Upper lobe of left lung (tissue), 6 donors: ENCODE measurements at regions not wholly inside any gene's neighbourhood (a gene's known extent, or its start where the extent isn't known, plus 50 kb on each side); places are given as distances from the start of the nearest gene placed in this dataset.

ENCODE experiments used
- ATAC-seq, 2 donors: fragments of 200-7000 bp; cut with Tn5 transposase; one replicate each; pipeline ENCODE4 v1.9.1; 2022; ENCODE audit warnings: mild to moderate bottlenecking in 2 of 2, moderate library complexity in 2 of 2; ENCODE audit not compliant: low FRiP score in 2 of 2
- DNase-seq, 2 donors: peaks; one replicate each; pipeline ENCODE4 v3.0.0-alpha.2; 2019 to 2020
- H3K27ac ChIP-seq, 4 donors: fragments of 200-600 bp; sonication (generic); one replicate each; pipeline ENCODE4 v1.5.1; 2016 to 2019
- H3K27me3 ChIP-seq, 4 donors: fragments of 200-600 bp; sonication (generic); one replicate each; pipeline ENCODE4 v1.5.1; 2017 to 2019
- H3K36me3 ChIP-seq, 4 donors: fragments of 200-600 bp; sonication (generic); one replicate each; pipeline ENCODE4 v1.5.1; 2016 to 2019
- H3K4me1 ChIP-seq, 4 donors: fragments of 200-600 bp; sonication (generic); one replicate each; pipeline ENCODE4 v1.5.1; 2018 to 2019
- H3K4me3 ChIP-seq, 4 donors: fragments of 200-600 bp; sonication (generic); one replicate each; pipeline ENCODE4 v1.5.1; 2017 to 2019; ENCODE audit warnings: mild to moderate bottlenecking in 2 of 4, moderate library complexity in 1 of 4
- H3K9me3 ChIP-seq, 4 donors: fragments of 200-600 bp; sonication (generic); one replicate each; pipeline ENCODE4 v1.5.1; 2018 to 2019
- EP300 ChIP-seq, 4 donors: sonication (generic); formaldehyde crosslinking; IDR thresholded peaks; one replicate each; pipeline ENCODE4 v1.5.1; 2017; ENCODE audit warnings: antibody characterized with exemption in 4 of 4, control low read depth in 2 of 4
- POLR2A ChIP-seq, 4 donors: fragments of 450-650 bp; IDR thresholded peaks; one replicate each; pipeline ENCODE4 v1.5.1; 2016 to 2017; ENCODE audit warnings: antibody characterized with exemption in 4 of 4, mild to moderate bottlenecking in 2 of 4
- POLR2AphosphoS5 ChIP-seq, 2 donors: sonication (generic); formaldehyde crosslinking; IDR thresholded peaks; one replicate each; pipeline ENCODE4 v1.5.1; 2017; ENCODE audit warnings: antibody characterized with exemption in 2 of 2
- WGBS, 2 donors: methylation state at CpG; one replicate each; pipeline ENCODE4 v1.1.5; 2017 to 2018; 5-methylcytosine and 5-hydroxymethylcytosine counted together
- TF ChIP-seq, protein P1 (sequence below), 6 experiments: fragments of 450-650 bp in 4 of 6; fragments of 200-600 bp in 2 of 6; sonication (generic) in 2 of 6; IDR thresholded peaks; one replicate each; pipeline ENCODE4 v1.5.1; 2016 to 2019; ENCODE audit warnings: antibody characterized with exemption in 6 of 6
- donor health status: DM: no; HTN: no; CAD: no; lungs with moderate emphysema.
- donor health status: DM: no; HTN: yes; CAD: no; lungs with severe emphysema.

DNA sequence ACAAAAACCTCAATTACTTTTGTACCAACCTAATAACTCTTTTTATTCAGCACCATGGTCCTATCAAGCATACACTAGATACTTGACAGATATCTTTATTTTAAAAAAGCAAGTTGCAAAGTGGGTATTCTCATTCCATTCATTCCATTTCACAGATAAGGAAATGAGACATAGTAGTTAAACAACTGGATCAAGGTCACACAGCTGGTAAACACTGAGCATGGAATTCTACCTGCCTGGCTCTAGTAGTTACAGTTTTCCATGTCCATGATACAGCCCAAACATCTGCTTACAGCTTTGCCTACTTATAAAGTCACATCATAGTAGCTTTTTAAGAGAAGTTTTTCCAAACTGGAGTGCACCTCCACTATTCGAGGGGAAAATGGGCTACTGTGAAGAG, 57.1 kb upstream of the SERTM1 start:
- no peaks in the 10 kb centered on the region for H3K27me3 ChIP-seq
- WGBS, 2 donors: 74 to 78% methylated on average over 1 of the region's 1 CpG
- ATAC-seq: no peak

DNA sequence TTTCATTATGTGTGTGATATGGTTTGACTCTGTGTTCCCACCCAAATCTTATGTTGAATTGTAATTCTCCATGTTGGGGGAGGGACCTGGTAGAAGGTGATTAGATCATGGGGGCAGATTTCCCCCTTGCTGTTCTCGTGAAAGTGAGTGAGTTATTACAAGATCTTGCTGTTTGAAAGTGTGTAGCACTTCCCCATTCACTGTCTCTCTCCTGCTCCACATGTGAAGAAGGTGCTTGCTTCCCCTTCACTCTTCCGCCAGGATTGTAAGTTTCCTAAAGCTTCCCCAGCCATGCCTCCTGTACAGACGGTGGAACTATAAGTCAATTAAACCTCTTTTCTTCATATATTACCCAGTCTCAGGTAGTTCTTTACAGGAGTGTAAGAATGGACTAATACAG, 54.3 kb upstream of the SERTM1 start:
- DNase-seq (no peak), ATAC-seq (no peak)
- Histone ChIP-seq H3K27me3 (no peaks in the 10 kb centered on the region), H3K4me1 (no peaks in the 10 kb centered on the region), H3K9me3 (no peaks in the 10 kb centered on the region), H3K27ac (no peak overlapping the region), H3K4me3 (no peak overlapping the region), H3K36me3 (no peaks in the 10 kb centered on the region)
- WGBS, 2 donors: 72 to 85% methylated on average over 3 of the region's 3 CpGs
- TF ChIP-seq POLR2A (IDR thresholded peaks at IDR 0.05) (no peak), POLR2AphosphoS5 (IDR thresholded peaks at IDR 0.05) (no peak), EP300 (IDR thresholded peaks at IDR 0.05) (no peak)
- TF ChIP-seq, protein P1, sequence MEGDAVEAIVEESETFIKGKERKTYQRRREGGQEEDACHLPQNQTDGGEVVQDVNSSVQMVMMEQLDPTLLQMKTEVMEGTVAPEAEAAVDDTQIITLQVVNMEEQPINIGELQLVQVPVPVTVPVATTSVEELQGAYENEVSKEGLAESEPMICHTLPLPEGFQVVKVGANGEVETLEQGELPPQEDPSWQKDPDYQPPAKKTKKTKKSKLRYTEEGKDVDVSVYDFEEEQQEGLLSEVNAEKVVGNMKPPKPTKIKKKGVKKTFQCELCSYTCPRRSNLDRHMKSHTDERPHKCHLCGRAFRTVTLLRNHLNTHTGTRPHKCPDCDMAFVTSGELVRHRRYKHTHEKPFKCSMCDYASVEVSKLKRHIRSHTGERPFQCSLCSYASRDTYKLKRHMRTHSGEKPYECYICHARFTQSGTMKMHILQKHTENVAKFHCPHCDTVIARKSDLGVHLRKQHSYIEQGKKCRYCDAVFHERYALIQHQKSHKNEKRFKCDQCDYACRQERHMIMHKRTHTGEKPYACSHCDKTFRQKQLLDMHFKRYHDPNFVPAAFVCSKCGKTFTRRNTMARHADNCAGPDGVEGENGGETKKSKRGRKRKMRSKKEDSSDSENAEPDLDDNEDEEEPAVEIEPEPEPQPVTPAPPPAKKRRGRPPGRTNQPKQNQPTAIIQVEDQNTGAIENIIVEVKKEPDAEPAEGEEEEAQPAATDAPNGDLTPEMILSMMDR (IDR thresholded peaks at IDR 0.05): no peak

More for the DNA sequence above, 57.1 kb upstream of the SERTM1 start:
- TF ChIP-seq, protein P1 (IDR thresholded peaks at IDR 0.05): no peak
- no peak for TF ChIP-seq POLR2A (IDR thresholded peaks at IDR 0.05)
- TF ChIP-seq POLR2AphosphoS5 (IDR thresholded peaks at IDR 0.05): no peak
- TF ChIP-seq EP300 (IDR thresholded peaks at IDR 0.05): no peak
- no peak for DNase-seq
- Histone ChIP-seq H3K4me1 (no peaks in the 10 kb centered on the region), H3K4me3 (no peak overlapping the region), H3K36me3 (no peaks in the 10 kb centered on the region), H3K27ac (no peak overlapping the region), H3K9me3 (no peaks in the 10 kb centered on the region)
